Peyer's patch (tissue), 4 donors: ENCODE measurements at regions not wholly inside any gene's neighbourhood (a gene's known extent, or its start where the extent isn't known, plus 50 kb on each side); places are given as distances from the start of the nearest gene placed in this dataset.

Experiments
- DNase-seq, 3 donors: peaks; one replicate each; pipeline ENCODE4 v3.0.0-alpha.2; 2017 to 2019
- H3K27ac ChIP-seq, 4 donors: fragments of 200-600 bp; sonication (generic); one replicate each; pipeline ENCODE4 v1.5.1; 2016 to 2019
- H3K27me3 ChIP-seq, 2 donors: fragments of 200-600 bp; sonication (generic); one replicate each; pipeline ENCODE4 v1.5.1; 2019
- H3K36me3 ChIP-seq, 3 donors: fragments of 200-600 bp; sonication (generic); one replicate each; pipeline ENCODE4 v1.5.1; 2016 to 2019
- H3K4me1 ChIP-seq, 4 donors: fragments of 200-600 bp; sonication (generic); one replicate each; pipeline ENCODE4 v1.5.1; 2016 to 2019
- H3K4me3 ChIP-seq, 4 donors: fragments of 200-600 bp; sonication (generic); 1 replicate in 3 of 4; 2 replicates in 1 of 4; pipeline ENCODE4 v1.5.1; 2016 to 2019; ENCODE audit warnings: mild to moderate bottlenecking in 1 of 4
- H3K9me3 ChIP-seq, 4 donors: fragments of 200-600 bp; sonication (generic); one replicate each; pipeline ENCODE4 v1.5.1; 2016 to 2019; ENCODE audit warnings: mild to moderate bottlenecking in 1 of 4
- POLR2A ChIP-seq, 2 donors: fragments of 450-650 bp; IDR thresholded peaks; one replicate each; pipeline ENCODE4 v1.5.1; 2017; ENCODE audit warnings: antibody characterized with exemption in 2 of 2, mild to moderate bottlenecking in 2 of 2, moderate library complexity in 2 of 2
- TF ChIP-seq, protein P1 (sequence below), 6 experiments: fragments of 450-650 bp in 4 of 6; fragments of 200-600 bp in 2 of 6; sonication (generic) in 1 of 6; IDR thresholded peaks; one replicate each; pipeline ENCODE4 v1.5.1; 2017 to 2019; ENCODE audit warnings: antibody characterized with exemption in 6 of 6, mild to moderate bottlenecking in 3 of 6, moderate library complexity in 1 of 6

GRCh38 chr15:31955734-31956133 is 74.6 kb upstream of the CHRNA7 start:
- no peak for TF ChIP-seq POLR2A (IDR thresholded peaks at IDR 0.05)
- TF ChIP-seq, protein P1, sequence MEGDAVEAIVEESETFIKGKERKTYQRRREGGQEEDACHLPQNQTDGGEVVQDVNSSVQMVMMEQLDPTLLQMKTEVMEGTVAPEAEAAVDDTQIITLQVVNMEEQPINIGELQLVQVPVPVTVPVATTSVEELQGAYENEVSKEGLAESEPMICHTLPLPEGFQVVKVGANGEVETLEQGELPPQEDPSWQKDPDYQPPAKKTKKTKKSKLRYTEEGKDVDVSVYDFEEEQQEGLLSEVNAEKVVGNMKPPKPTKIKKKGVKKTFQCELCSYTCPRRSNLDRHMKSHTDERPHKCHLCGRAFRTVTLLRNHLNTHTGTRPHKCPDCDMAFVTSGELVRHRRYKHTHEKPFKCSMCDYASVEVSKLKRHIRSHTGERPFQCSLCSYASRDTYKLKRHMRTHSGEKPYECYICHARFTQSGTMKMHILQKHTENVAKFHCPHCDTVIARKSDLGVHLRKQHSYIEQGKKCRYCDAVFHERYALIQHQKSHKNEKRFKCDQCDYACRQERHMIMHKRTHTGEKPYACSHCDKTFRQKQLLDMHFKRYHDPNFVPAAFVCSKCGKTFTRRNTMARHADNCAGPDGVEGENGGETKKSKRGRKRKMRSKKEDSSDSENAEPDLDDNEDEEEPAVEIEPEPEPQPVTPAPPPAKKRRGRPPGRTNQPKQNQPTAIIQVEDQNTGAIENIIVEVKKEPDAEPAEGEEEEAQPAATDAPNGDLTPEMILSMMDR (IDR thresholded peaks at IDR 0.05), result no peak
- Histone ChIP-seq H3K36me3 (no peaks in the 10 kb centered on the region), H3K27me3 (no peaks in the 10 kb centered on the region), H3K4me1 (no peaks in the 10 kb centered on the region), H3K27ac (no peak overlapping the region), H3K9me3 (peaks cover 0 to 16% (median 4%) of the 10 kb centered on the region in 4 donors), H3K4me3 (no peak overlapping the region)
- DNase-seq, result no peak

DNA sequence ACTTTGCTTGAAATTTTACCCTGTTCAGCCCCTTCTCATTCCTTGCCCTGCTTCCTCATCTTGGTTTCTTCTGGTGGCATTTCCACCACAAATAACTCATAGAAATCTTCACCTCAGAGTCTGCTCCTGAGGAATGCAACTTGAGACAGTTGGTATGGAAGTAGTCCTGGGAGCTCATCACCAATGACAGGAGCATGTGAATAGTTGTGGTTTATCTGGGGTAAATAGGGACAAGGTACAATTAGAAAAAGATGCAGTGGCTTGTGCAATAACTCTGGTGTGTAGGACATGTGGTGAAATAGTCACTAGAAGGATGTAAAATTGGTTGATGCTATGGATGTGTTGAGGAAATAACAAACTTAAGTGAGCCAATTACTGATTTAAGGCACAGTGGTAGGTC is 72.7 kb upstream of the CHRNA7 start:
- Histone ChIP-seq H3K27me3 (no peaks in the 10 kb centered on the region), H3K4me3 (no peak overlapping the region), H3K9me3 (peaks cover 0 to 16% (median 4%) of the 10 kb centered on the region in 4 donors), H3K27ac (no peak overlapping the region), H3K4me1 (no peaks in the 10 kb centered on the region), H3K36me3 (no peaks in the 10 kb centered on the region)
- TF ChIP-seq, protein P1 (IDR thresholded peaks at IDR 0.05), result no peak
- TF ChIP-seq POLR2A (IDR thresholded peaks at IDR 0.05), result no peak
- DNase-seq, result no peak

DNA sequence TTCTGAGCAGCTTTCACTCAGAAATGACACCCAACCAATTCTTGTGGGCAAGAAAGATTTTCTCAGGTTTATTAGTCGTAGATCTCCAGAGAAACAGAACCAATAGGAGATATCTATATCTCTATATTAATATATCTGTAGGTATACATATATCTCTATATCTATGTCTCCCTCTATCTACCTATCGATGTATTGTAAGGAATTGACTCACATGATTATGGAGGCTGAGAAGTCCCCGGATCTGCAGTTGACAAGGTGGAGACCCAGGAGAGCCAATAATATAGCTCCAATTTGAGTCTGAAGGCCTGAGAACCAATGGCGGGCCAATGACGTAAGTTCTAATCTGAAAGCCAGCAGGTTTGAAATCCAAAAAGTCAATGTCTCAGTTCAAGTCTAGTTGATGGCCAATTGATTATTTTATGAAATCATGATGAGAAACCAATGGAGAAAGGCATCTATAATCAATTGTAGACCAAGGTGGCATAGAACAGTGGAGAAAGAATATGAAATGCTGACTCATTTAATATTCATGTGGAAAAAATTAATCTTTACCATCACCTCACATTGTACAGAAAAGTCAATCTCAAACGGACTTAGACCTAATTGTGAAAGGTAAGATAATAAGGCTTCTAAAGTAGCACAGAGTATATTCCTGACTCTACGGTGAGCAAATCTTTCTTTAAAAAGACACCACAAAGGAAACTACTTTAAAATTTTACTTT is 65.6 kb upstream of the CHRNA7 start:
- no peak for TF ChIP-seq POLR2A (IDR thresholded peaks at IDR 0.05)
- TF ChIP-seq, protein P1 (IDR thresholded peaks at IDR 0.05), result peak in 2 of 6 experiments; percentile 26
- Histone ChIP-seq H3K9me3 (peaks cover 0 to 8% (median under 1%) of the 10 kb centered on the region in 4 donors), H3K4me1 (no peaks in the 10 kb centered on the region), H3K27me3 (no peaks in the 10 kb centered on the region), H3K36me3 (no peaks in the 10 kb centered on the region), H3K4me3 (no peak overlapping the region), H3K27ac (no peak overlapping the region)
- DNase-seq, result no peak

GRCh38 chr15:31970007-31970406 is 60.3 kb upstream of the CHRNA7 start:
- H3K27ac ChIP-seq, result no peak overlapping the region
- H3K36me3 ChIP-seq, result no peaks in the 10 kb centered on the region
- H3K9me3 ChIP-seq, result no peaks in the 10 kb centered on the region
- peaks cover 0 to 3% (median 0%) of the 10 kb centered on the region in 4 donors for H3K4me1 ChIP-seq
- no peak for DNase-seq
- no peaks in the 10 kb centered on the region for H3K27me3 ChIP-seq
- no peak overlapping the region for H3K4me3 ChIP-seq
- TF ChIP-seq, protein P1 (IDR thresholded peaks at IDR 0.05), result no peak
- no peak for TF ChIP-seq POLR2A (IDR thresholded peaks at IDR 0.05)

DNA sequence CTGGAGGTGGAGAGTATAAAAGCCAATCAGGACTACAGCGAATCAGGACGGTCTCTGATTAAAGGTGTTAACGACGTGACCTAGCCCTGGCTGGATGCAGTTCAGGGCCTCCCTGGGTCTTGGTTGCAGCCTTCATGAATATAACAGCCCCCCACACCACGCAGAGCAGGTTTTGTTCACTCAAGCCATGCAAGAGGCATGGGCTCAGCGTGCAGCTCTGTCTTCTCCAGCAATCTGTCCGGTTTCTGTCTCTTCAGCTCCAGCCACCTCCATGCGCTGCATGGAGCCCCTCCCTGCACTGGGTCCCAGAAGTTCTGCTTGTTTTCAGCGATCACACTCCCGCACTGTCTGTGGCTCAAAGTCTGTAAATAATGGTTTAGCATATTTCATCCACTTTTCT is 57.1 kb upstream of the CHRNA7 start:
- no peak for TF ChIP-seq POLR2A (IDR thresholded peaks at IDR 0.05)
- TF ChIP-seq, protein P1 (IDR thresholded peaks at IDR 0.05), result no peak
- no peak overlapping the region for H3K27ac ChIP-seq

More for the DNA sequence above, 57.1 kb upstream of the CHRNA7 start:
- H3K36me3 ChIP-seq, result no peaks in the 10 kb centered on the region
- H3K27me3 ChIP-seq, result no peaks in the 10 kb centered on the region
- no peak overlapping the region for H3K4me3 ChIP-seq
- peaks cover 0 to 17% (median 0%) of the 10 kb centered on the region in 4 donors for H3K4me1 ChIP-seq
- no peaks in the 10 kb centered on the region for H3K9me3 ChIP-seq
- no peak for DNase-seq
